ENCODE measurements at regions not wholly inside any gene's neighbourhood (a gene's known extent, or its start where the extent isn't known, plus 50 kb on each side); places are given as distances from the start of the nearest gene placed in this dataset.

- TF ChIP-seq SUZ12 (IDR thresholded peaks at IDR 0.05; ENCODE audit: extremely low read depth, insufficient read depth, insufficient read length), result no peak
- no peak for TF ChIP-seq ZNF274 (IDR thresholded peaks at IDR 0.05; ENCODE audit: low read depth, low read length)
Observed at GRCh38 chr21:20169812-20170576, 828.2 kb upstream of the NCAM2 start.

Measured in NT2/D1 (cell line).